Astrocyte (in vitro differentiated cells and primary cell): ENCODE measurements at regions not wholly inside any gene's neighbourhood (a gene's known extent, or its start where the extent isn't known, plus 50 kb on each side); places are given as distances from the start of the nearest gene placed in this dataset.

Source experiments
- CTCF ChIP-seq: IDR thresholded peaks from 2 replicates; pipeline ENCODE4 v1.5.1; 2011; ENCODE audit warnings: low read depth, mild to moderate bottlenecking, inconsistent platforms, low read length, moderate library complexity; ENCODE audit not compliant: insufficient read depth
- EZH2 ChIP-seq: IDR thresholded peaks from 2 replicates; pipeline ENCODE4 v1.6.1; 2012; ENCODE audit warnings: mild to moderate bottlenecking, low read length, inconsistent platforms; ENCODE audit not compliant: insufficient read depth

DNA sequence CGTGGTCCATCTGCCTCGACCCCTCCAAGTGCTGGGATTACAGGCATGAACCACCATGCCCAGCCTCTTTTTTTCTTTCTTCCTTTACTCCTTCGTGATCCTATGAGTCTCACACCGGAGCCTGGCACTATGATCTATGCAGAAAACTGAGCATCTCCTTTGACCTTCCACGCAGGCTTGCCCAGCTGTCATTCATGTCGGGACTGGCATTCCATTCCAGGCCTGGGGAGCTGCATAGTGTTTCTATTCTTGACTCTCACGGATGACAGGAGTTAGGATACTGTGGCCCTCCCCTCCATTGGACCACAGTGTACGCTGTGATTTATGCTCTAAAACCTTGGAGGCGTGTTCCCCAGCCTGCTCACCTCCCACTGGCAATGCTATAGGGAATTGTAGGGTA is 611.8 kb downstream of the BRD1 start:
- TF ChIP-seq EZH2 (no peak), CTCF (no peak)
